HG03457 (cell line): ENCODE measurements at regions not wholly inside any gene's neighbourhood (a gene's known extent, or its start where the extent isn't known, plus 50 kb on each side); places are given as distances from the start of the nearest gene placed in this dataset.

ENCODE experiments used
- ATAC-seq: cut with Tn5 transposase; IDR thresholded peaks from one replicate; pipeline ENCODE4 v1.9.1; 2021; ENCODE audit warnings: moderate number of reproducible peaks; ENCODE audit not compliant: unreplicated experiment

DNA sequence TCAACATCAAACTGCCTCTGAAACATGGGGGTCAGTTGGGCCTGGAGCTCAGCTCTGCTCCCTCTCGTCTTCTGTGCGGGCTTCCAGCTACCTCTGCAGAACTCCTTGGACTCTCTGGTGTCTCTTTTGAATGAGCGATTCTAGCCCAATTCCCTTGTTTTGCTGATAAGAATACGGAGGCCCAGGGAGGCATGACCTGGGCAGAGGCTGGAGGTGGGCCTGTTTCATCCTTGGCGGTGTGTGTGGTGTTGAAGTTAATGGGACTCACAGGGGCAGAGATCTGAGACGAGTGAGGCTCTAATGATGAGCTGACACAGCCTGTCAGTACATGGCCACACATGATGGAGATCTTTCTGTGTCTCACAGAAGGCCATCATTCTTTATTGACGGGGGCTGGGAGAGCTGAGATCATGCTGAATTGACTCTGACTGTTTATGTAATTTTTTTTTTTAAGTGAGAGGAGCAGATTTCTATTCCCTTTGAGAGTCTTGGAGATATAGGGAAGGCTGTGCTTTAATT is 134.5 kb downstream of the URB2 start:
- ATAC-seq: no peak

- no peak for ATAC-seq
Observed at GRCh38 chr1:229762891-229763290, 136.8 kb downstream of the URB2 start.

DNA sequence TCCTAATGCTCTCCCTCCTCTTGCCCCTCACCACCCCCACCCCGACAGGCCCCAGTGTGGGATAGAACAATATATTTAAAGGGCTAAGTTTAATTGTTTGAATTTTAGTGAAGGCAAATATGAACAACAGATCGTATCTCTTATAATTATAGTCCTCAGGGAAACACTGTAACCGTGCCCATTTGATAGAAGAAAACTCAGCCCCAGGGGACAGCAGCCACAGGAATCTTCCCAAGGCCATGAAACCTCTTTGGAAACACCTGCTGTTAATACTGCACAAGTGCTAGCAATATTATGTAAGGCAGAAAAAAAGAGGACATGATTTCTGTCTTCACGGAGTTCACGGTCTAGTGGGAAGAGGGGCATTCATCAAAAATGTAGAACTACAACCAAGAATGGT is 142.2 kb downstream of the URB2 start:
- ATAC-seq: no peak

GRCh38 chr1:229769006-229769405 is 143.0 kb downstream of the URB2 start:
- ATAC-seq: no peak

DNA sequence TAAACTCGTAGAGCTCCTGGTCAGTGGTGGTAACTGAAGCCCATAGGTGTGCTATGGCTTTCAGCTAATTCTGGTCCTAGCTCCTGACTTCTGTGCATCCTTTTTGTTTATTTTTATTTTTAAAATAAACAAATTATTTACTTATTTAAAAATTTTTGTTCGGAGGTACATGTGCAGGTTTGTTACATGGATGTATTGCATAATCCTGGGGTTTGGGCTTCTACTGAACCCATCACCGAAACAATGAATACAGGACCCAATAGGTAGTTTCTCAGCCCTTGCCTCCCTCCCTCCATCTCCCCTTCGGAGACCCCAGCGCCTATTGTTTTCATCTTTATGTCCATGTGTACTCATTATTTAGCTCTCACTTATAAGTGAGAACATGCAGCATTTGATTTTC is 143.8 kb downstream of the URB2 start:
- no peak for ATAC-seq

GRCh38 chr1:229778794-229779193 is 152.7 kb downstream of the URB2 start:
- no peak for ATAC-seq

DNA sequence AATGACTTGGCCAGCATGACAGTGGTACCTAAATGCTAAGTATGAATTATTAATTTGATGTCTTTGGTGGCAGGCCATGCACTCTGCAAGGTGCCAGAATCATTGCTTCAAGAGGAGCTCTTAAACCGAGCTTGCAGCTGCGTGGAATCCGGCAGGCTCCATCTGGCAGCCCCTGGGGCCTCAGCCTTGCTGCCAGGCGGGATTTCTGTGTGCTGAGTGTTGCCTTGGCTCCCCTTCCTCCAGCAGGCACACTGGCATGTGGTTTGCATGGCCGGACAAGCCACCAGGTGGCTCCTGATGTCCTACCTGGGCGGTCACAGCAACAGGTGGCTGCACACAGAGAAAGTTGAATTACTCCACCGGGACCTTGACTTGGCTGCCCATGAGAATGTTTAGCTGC is 155.4 kb downstream of the URB2 start:
- no peak for ATAC-seq

DNA sequence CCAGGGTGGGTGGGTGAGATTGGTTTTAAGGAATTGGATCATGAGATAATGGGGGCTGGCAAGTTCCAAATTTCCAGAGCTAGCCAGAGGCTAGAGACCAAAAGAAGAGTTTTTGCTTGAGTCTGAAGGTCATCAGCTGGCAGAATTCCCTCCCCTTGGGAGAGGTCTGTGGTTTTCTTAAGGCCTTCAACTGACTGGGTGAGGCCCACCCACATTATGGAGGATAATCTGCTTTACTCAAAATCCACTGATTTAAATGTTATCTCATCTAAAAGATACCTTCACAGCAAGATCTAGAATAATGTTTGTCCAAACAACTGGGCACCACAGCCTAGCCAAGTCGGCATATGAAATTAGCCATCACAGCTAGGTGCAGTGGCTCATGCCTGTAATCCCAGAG is 156.4 kb downstream of the URB2 start:
- no peak for ATAC-seq

DNA sequence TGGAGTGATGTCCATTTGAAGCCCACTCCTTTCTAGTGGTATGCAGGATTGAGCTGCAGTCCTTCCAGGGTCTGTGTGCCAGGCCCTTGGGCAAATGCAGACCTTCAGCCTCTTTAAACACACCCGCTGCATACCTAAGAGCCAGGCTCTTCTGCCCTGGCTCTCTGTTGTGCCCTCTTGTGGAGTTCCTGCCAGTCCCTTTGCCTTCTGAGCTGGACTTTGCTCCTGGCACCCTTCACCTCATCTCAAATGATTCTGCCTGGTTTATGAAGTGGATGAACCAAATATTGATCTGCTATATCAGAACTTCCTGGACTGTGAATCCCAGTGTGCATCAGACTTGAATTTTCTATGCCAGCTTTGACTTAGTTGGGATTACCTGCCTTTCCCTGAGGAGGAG is 158.8 kb downstream of the URB2 start:
- no peak for ATAC-seq

DNA sequence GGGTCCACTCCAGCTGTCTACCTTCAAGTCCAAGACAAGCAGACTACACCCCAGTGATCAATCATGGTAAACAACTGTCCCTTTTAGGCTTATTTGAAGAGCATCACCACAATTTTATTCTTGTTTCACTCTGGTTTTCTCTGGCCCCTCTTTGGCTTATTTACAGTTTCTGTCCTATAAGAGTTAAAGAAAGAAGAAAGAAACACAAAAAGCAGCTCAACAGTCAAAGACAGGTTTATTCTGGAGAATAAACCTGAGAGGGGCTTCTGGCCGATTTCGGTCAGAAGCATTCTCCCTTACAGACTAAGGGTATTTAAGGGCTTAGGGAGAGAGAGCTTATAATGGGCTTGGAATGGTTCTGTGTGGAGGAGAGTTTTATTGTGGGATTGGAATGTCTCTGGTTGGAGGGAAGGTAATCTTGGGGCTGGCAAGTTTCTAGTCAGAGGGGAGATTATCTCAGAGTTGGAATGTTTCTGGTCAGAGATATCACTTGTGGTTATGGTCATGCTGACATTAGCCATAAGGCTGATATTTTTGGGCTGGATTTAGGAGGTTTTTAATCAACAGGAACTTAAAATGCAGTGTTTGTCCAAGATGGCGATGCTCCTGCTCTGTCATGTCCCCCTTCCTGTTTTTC is 161.0 kb downstream of the URB2 start:
- no peak for ATAC-seq

DNA sequence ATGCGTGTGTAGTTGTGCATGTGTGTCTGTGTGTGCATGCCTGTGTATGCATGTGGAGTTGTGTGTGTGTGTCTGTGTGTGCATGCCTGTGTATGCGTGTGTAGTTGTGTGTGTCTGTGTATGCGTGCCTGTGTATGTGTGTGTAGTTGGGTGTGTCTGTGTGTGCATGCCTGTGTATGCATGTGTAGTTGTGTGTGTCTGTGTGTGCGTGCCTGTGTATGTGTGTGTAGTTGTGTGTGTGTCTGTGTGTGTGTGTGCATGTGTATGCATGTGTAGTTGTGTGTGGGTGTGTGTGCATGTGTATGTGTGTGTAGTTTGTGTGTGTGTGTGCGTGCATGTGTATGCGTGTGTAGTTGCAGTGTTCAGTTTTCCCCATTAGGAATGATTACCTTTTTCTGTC is 162.0 kb downstream of the URB2 start:
- ATAC-seq: no peak

DNA sequence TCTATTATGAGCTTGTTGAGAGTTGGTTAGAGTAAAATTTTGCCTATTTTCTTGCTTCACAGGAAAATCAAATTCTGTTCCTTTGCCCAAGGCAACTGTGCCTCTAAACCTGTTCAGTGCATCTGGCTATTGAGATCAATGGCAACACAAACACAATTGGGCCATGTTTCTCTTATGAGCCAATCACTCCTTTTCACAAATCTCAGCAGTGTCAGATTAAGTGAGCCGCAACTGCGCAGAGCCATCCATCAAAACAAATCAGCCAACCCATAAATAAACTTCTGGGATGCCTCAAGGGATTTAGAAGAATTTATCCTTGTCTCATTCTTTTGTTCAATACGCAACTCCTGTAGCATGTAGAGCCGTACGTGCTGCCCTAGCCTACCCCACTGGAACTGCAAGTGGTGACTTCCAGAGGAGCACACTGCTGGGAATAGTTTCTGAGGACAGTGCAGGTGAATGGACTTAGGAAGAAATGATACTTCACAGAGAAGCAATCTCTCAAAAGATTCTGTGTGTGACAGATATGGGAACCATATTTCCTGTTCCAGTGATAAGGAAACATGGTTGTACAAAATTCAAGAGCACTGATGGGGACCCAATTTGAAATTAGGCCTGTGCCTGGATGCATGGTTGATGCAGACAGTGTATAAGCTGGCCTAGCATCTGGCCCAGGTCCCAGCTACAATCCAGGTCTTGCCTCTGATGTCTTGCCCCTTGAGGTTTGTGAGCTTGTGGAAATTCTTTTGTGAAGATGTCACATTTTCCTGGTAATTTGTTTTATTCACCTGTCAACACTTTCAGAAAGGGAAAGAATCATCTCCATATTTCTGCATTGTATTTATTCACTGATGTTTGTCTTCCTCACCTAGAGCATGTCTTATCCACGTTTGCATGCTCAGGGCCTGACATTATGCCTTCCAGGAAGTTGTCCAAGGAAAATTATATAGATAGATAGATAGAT is 166.2 kb downstream of the URB2 start:
- ATAC-seq: no peak

DNA sequence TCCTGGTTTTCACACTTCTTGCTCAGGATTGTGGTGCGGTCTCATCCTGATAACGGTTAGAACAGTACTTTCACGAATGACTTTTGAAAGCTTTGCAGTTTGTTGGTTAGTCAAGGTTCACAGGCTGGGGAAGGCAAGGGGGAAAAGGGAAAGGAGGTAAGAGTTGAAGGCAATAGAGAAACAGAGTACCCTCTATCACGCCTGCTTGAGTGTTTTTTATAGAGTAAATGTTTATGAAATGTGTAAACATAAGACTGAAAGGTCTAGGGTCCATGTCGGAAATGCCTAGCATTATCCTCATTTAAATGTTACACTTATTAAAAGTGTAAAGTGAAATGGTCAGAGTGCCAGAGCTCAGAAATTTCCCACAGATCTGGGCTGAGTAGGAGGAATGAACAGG is 167.4 kb downstream of the URB2 start:
- no peak for ATAC-seq

DNA sequence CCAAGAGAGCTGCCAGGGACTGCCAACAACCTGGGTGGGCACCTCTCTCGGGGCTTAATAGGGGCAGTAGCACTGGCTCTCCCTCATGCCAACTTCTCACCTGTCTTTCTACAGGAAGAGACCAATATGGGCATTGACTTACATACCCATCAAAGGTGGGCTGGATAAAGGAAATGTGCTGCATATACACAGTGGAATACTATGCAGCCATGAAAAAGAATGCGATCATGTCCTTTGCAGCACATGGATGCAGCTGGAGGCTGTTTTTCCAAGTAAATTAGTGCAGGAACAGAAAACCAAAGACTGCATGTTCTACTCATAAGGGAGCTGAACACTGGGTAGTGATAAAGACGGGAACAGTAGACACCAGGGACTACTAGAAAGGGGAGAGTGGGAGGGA is 172.5 kb downstream of the URB2 start:
- no peak for ATAC-seq

DNA sequence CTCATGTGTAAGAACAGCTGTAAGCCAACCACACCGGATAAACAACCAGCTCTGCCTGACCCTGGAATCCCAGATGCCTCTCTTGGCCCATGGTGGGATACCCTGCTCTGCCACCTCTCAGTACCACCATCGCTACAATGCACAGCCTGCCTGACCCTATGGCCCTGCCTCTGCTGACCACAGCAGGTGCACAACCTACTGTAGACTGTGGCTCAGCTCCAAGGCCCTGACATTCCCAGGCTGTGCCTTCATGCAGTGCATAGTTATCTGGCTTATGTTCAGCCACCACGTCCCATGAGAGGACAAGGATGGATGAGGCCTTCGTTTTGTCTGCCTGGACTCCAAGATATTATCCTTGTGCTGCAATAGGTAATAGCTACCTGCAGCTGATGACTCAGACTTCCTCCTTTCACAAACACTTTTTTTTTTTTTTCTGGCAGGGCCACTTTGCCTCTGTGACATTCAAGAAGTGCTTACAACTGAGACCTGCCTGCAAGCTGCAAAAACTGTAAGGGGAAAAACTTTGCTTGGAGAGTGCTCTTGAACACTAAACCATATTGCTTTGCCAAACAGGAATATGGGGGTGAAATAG is 177.7 kb downstream of the URB2 start:
- no peak for ATAC-seq

DNA sequence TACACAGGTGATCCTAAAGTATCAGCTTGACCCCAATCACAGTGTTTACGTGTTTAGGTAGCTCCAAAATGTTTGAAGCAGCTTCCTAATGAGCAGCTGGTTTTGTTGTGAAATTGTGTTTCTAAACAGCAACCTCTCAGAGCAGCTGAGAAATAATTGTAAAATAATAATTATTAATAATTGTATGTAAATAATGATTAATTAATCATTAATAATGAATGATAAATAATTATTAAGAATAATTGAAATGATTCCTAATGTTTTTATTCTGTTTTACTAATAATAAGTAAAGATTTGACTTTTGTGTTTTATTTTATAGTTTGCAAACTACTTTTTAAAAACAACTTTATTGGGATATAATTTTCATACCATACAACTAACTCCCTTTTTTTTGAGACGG is 182.2 kb downstream of the URB2 start:
- no peak for ATAC-seq

GRCh38 chr1:229810140-229810539 is 184.1 kb downstream of the URB2 start:
- ATAC-seq: no peak

DNA sequence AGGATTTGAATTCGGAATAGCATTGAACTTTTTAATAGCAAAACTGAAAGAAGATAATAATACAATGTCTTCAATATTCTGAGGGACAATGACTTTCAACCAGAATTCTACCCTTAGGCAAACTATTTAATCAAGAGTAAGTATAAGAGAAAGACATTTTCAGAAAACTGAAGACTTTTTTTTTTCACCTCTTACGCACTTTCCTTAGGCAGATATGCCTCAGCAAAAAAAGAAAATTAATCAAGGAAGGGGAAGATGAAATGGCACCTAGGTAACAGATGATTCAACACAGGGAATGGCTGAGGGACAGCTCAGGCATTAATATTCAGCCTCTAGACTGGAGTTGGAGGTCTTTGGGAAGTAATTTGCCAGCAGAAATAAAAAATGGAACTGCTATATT is 184.9 kb downstream of the URB2 start:
- no peak for ATAC-seq

DNA sequence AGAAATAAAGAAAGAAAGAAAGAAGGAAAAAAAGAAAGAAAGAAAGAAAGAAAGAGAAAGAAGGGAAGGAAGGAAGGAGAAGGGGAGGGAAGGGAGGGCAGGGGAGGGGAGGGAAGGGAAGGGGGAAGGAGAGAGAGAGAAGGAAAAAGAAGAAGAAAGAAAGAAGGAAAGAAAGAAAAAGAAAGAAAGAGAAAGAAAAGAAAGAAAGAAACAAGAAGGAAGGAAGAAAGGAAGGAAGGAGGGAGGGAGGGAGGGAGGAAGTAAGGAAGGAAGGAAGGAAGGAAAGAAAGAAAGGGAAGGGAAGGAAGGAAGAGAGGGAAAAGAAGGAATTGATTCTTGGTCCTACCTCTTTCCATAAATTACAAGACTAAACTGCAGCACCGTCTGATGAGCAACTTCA is 186.1 kb downstream of the URB2 start:
- ATAC-seq: no peak

DNA sequence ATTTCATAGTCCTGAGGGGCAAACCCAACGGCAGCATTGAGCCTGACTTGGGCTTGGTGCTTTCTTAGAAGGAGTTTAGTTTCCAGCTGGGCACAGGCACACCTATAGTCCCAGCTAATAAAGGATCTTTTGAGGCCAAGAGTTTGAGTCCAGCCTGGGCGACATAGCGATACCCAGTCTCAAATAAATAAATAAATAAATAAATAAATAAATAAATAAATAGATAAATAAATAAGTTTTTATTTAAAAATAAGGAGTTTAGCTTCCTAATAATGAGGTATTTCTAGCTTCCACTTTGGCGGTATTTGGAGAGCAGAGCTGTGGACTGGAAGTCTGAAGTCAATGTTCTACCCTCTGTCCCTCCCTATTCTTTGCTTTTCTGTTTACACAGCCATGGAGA is 186.6 kb downstream of the URB2 start:
- no peak for ATAC-seq

DNA sequence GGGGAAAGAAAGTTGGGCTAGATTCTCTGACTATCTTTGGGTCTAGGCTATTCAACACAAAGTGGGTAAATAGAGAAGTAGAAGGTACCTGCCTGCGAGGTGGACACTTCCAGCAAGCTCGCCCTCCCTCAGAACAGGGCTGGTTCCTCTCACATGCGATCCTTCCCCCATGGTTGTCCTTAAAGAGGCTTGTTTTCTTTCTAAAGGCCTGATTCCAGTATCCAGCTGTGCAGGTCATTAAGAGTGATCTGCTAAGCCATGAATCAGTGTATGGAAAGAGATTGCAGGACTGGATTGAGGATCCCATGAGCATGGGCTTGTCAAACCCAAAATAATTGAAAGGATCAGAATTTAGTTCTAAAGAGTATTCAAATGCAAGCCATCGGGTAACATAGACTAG is 189.0 kb downstream of the URB2 start:
- no peak for ATAC-seq

DNA sequence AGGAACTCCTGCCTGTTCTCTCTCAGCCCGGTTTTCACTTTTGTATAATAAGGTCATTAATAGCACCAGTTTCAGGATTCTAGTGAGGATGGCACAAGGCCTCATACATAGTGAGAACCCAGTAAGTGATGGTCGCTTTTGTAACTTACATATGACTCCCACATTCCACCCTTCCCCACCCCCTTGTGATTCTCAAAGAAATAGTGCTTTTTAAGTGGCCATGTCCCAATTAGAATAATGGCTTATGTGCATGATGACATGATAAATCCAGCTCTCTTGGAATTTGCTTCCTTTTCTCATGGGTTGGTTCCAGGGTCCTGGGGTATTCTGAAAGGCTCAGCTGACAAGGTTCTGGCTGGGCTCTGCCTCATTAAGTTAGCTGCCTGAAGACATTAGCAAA is 189.9 kb downstream of the URB2 start:
- ATAC-seq: no peak
